IMR-90 (cell line): ENCODE measurements at regions not wholly inside any gene's neighbourhood (a gene's known extent, or its start where the extent isn't known, plus 50 kb on each side); places are given as distances from the start of the nearest gene placed in this dataset.

Experiments
- ATAC-seq: fragments of 200-7000 bp; cut with Tn5 transposase; 2 replicates; pipeline ENCODE4 v1.9.1; 2020; ENCODE audit warnings: low read depth, mild to moderate bottlenecking, moderate library complexity
- BruUV-seq: library from RNA; stranded (reverse); fragments of 400-500 nt; replicated peaks from 2 replicates; lab custom pipeline; 2021; lab: Mats Ljungman, UMichigan
- CTCF ChIA-PET: fragments of 300-600 bp; formaldehyde crosslinking; extraction: SDS; loops from one replicate; lab custom pipeline; 2021; ENCODE audit warnings: antibody characterized with exemption; lab: Yijun Ruan, JAX
- POLR2A ChIA-PET: fragments of 300-600 bp; sonication (Branson Sonifier 250); formaldehyde crosslinking; loops from one replicate; lab custom pipeline; 2022; ENCODE audit warnings: antibody characterized with exemption; ENCODE audit not compliant: unreplicated experiment; lab: Charles Lee
- DNase-seq: peaks from one replicate; pipeline ENCODE4 v3.0.0; 2013
- H2AFZ ChIP-seq: replicated peaks from 2 replicates; pipeline ENCODE3; 2013; ENCODE audit warnings: low read length, mild to moderate bottlenecking; ENCODE audit not compliant: poor library complexity
- H2AK5ac ChIP-seq: 2 replicates; pipeline ENCODE4 v1.6.1; 2013; ENCODE audit warnings: low read depth, low read length, inconsistent platforms
- H2AK9ac ChIP-seq: replicated peaks from 2 replicates; pipeline ENCODE3; 2013; ENCODE audit warnings: mild to moderate bottlenecking, low read depth, low read length, moderate library complexity; ENCODE audit not compliant: poor library complexity
- H2BK120ac ChIP-seq: 2 replicates; pipeline ENCODE4 v1.6.1; 2013; ENCODE audit warnings: low read depth, low read length, inconsistent platforms
- H2BK15ac ChIP-seq: 3 replicates; pipeline ENCODE4 v1.6.1; 2013; ENCODE audit warnings: low read depth, low read length, inconsistent platforms
- H2BK20ac ChIP-seq: 2 replicates; pipeline ENCODE4 v1.6.1; 2013; ENCODE audit warnings: low read depth, mild to moderate bottlenecking, inconsistent platforms, low read length, moderate library complexity
- H2BK5ac ChIP-seq: 2 replicates; pipeline ENCODE4 v1.6.1; 2013; ENCODE audit warnings: mild to moderate bottlenecking, low read depth, low read length, inconsistent platforms; ENCODE audit not compliant: poor library complexity, severe bottlenecking
- H3K14ac ChIP-seq: replicated peaks from 2 replicates; pipeline ENCODE4 v1.6.1; 2013; ENCODE audit warnings: low read depth, low read length, inconsistent platforms
- H3K18ac ChIP-seq: 2 replicates; pipeline ENCODE4 v1.6.1; 2013; ENCODE audit warnings: low read depth, low read length, control low read depth
- H3K23ac ChIP-seq: 2 replicates; pipeline ENCODE4 v1.6.1; 2013; ENCODE audit warnings: low read depth, low read length, inconsistent platforms
- H3K27ac ChIP-seq: 2 replicates; pipeline ENCODE4 v1.5.1; 2013; ENCODE audit warnings: mild to moderate bottlenecking, control low read depth, low read length; ENCODE audit not compliant: insufficient read depth
- H3K27me3 ChIP-seq: 2 replicates; pipeline ENCODE4 v1.6.1; 2013; ENCODE audit warnings: low read length; ENCODE audit not compliant: control insufficient read depth, insufficient read depth
- H3K36me3 ChIP-seq: 2 replicates; pipeline ENCODE4 v1.6.1; 2013; ENCODE audit warnings: low read length, mixed read lengths; ENCODE audit not compliant: control insufficient read depth, insufficient read depth
- H3K4ac ChIP-seq: 2 replicates; pipeline ENCODE4 v1.6.1; 2013; ENCODE audit warnings: low read depth, low read length, inconsistent platforms
- H3K4me1 ChIP-seq: 2 replicates; pipeline ENCODE4 v1.6.1; 2013; ENCODE audit warnings: low read length, mixed read lengths; ENCODE audit not compliant: control insufficient read depth, insufficient read depth
- H3K4me2 ChIP-seq: 2 replicates; pipeline ENCODE4 v1.6.1; 2013; ENCODE audit warnings: low read depth, mild to moderate bottlenecking, control low read depth, low read length, moderate library complexity
- H3K4me3 ChIP-seq: 2 replicates; pipeline ENCODE4 v1.5.1; 2013; ENCODE audit warnings: low read depth, mild to moderate bottlenecking, control low read depth, low read length, moderate library complexity; ENCODE audit not compliant: insufficient read depth
- H3K56ac ChIP-seq: 2 replicates; pipeline ENCODE4 v1.6.1; 2013; ENCODE audit warnings: low read length, inconsistent platforms; ENCODE audit not compliant: insufficient read depth; ENCODE audit errors: extremely low read depth
- H3K79me1 ChIP-seq, 2 experiments: 2 replicates each; pipeline ENCODE4 v1.6.1; 2013; ENCODE audit warnings: low read length in 2 of 2, inconsistent platforms in 1 of 2, low read depth in 1 of 2
- H3K9ac ChIP-seq: 2 replicates; pipeline ENCODE4 v1.6.1; 2013; ENCODE audit warnings: low read depth, low read length, control low read depth
- H3K9me1 ChIP-seq: 2 replicates; pipeline ENCODE4 v1.6.1; 2013; ENCODE audit warnings: low read length, inconsistent platforms; ENCODE audit not compliant: insufficient read depth
- H3K9me3 ChIP-seq: 2 replicates; pipeline ENCODE4 v1.6.1; 2013; ENCODE audit warnings: low read length; ENCODE audit not compliant: control insufficient read depth, insufficient read depth
- H4K20me1 ChIP-seq: 2 replicates; pipeline ENCODE4 v1.6.1; 2013; ENCODE audit warnings: low read length, inconsistent platforms; ENCODE audit not compliant: insufficient read depth
- H4K5ac ChIP-seq: 2 replicates; pipeline ENCODE4 v1.6.1; 2013; ENCODE audit warnings: mild to moderate bottlenecking, low read depth, low read length, control low read depth
- H4K8ac ChIP-seq, 2 experiments: 2 replicates each; pipeline ENCODE4 v1.6.1; 2013; ENCODE audit warnings: low read depth in 2 of 2, low read length in 2 of 2, control low read depth in 1 of 2, inconsistent platforms in 1 of 2
- H4K91ac ChIP-seq: 2 replicates; pipeline ENCODE4 v1.6.1; 2013; ENCODE audit warnings: low read depth, low read length, inconsistent platforms; ENCODE audit not compliant: insufficient read depth
- BHLHE40 ChIP-seq: fragments of 150-350 bp; IDR thresholded peaks from 2 replicates; pipeline ENCODE4 v1.6.1; 2016; ENCODE audit warnings: mild to moderate bottlenecking, low read depth, low read length
- CEBPB ChIP-seq: IDR thresholded peaks from 2 replicates; pipeline ENCODE4 v1.6.1; 2012; ENCODE audit warnings: low read depth, low read length, improper control_type of control experiment
- USF2 ChIP-seq: fragments of 150-350 bp; IDR thresholded peaks from 2 replicates; pipeline ENCODE4 v1.6.1; 2017; ENCODE audit warnings: mild to moderate bottlenecking, antibody characterized with exemption, low read length, low read depth
- WGBS, 2 experiments: methylation state at CpG; one replicate each; pipeline versions ENCODE4 v1.1.5 to v1.1.7; 2013; ENCODE audit warnings: missing lambda C conversion rate in 2 of 2; ENCODE audit not compliant: insufficient read length in 1 of 2; ENCODE audit errors: extremely low coverage in 2 of 2; 5-methylcytosine and 5-hydroxymethylcytosine counted together
- dilution Hi-C: fragments of 300-500 bp; cut with HindIII; formaldehyde crosslinking; loops from one replicate; pipeline ENCODE4 v1.14.3; 2018; ENCODE audit warnings: low sequenced_read_pairs; ENCODE audit not compliant: unreplicated experiment
- in situ Hi-C: fragments of 300-500 bp; cut with MboI; formaldehyde crosslinking; loops from 3 replicates; pipeline ENCODE4 v1.14.3; 2019; ENCODE audit warnings: low sequenced_read_pairs, inconsistent platforms, mixed read lengths
- intact Hi-C: fragments of 100-400 bp; cut with micrococcal nuclease; formaldehyde crosslinking; loops from 2 replicates; pipeline ENCODE4 v1.10.0; 2022

GRCh38 chr14:105659935-105660527 is 133.6 kb downstream of the TMEM121 start:
- no peak overlapping the region for H2BK15ac ChIP-seq
- DNase-seq, result no peak
- no peak overlapping the region for H3K14ac ChIP-seq
- no peaks in the 10 kb centered on the region for H3K27me3 ChIP-seq
- no peak overlapping the region for H4K8ac ChIP-seq
- no peak for ATAC-seq
- no peak overlapping the region for H2BK5ac ChIP-seq
- CTCF ChIA-PET, result no interaction called here
- H3K4me3 ChIP-seq, result no peak overlapping the region
- in situ Hi-C loops (no loop called here), intact Hi-C loops (no loop called here), dilution Hi-C loops (no loop called here)
- WGBS, 2 experiments, result 62 to 100% methylated on average over 2 to 9 of the region's 9 CpGs
- no peak overlapping the region for H3K9ac ChIP-seq
- H3K18ac ChIP-seq, result no peak overlapping the region
- no peak overlapping the region for H2AK9ac ChIP-seq
- no peak overlapping the region for H3K4ac ChIP-seq
- no peak overlapping the region for H4K5ac ChIP-seq
- H3K4me2 ChIP-seq, result no peak overlapping the region
- no peak overlapping the region for H3K23ac ChIP-seq
- no TSS peak for BruUV-seq
- H3K9me1 ChIP-seq, result no peaks in the 10 kb centered on the region
- no peaks in the 10 kb centered on the region for H3K4me1 ChIP-seq
- H3K36me3 ChIP-seq, result no peaks in the 10 kb centered on the region
- H2AFZ ChIP-seq, result no peak overlapping the region
- no peaks in the 10 kb centered on the region for H3K79me1 ChIP-seq
- TF ChIP-seq BHLHE40, result no peak
- no peak for TF ChIP-seq USF2
- TF ChIP-seq CEBPB, result no peak
- H3K9me3 ChIP-seq, result peaks cover 19% of the 10 kb centered on the region
- H3K27ac ChIP-seq, result no peak overlapping the region
- no peaks in the 10 kb centered on the region for H4K20me1 ChIP-seq
- no peak overlapping the region for H2BK120ac ChIP-seq
- H2AK5ac ChIP-seq, result no peak overlapping the region
- no peak overlapping the region for H2BK20ac ChIP-seq
- H4K91ac ChIP-seq, result no peak overlapping the region
- H3K56ac ChIP-seq, result no peak overlapping the region
- POLR2A ChIA-PET, result no interaction called here
